ENCODE measurements at regions not wholly inside any gene's neighbourhood (a gene's known extent, or its start where the extent isn't known, plus 50 kb on each side); places are given as distances from the start of the nearest gene placed in this dataset.

DNA sequence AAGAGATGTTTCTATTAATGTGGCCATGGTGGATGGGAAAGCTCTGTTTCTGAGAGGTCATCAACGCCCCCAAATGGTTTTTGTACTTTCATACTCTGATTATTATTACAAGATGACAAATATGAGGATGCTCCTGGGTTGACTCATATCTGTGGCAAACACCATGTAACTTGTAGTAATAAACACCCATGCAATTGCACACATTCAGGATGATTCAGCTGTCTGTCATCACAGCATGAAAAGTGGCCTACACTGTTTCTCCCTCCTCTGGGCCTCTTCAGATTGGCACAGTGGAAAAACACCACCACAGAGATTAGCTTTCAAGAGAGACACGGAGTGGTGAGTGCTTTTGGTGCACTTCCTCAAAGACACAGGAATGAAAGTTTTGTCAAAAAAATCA lies 85.4 kb downstream of the MTNR1B start:
- TF ChIP-seq, protein P1, sequence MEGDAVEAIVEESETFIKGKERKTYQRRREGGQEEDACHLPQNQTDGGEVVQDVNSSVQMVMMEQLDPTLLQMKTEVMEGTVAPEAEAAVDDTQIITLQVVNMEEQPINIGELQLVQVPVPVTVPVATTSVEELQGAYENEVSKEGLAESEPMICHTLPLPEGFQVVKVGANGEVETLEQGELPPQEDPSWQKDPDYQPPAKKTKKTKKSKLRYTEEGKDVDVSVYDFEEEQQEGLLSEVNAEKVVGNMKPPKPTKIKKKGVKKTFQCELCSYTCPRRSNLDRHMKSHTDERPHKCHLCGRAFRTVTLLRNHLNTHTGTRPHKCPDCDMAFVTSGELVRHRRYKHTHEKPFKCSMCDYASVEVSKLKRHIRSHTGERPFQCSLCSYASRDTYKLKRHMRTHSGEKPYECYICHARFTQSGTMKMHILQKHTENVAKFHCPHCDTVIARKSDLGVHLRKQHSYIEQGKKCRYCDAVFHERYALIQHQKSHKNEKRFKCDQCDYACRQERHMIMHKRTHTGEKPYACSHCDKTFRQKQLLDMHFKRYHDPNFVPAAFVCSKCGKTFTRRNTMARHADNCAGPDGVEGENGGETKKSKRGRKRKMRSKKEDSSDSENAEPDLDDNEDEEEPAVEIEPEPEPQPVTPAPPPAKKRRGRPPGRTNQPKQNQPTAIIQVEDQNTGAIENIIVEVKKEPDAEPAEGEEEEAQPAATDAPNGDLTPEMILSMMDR (IDR thresholded peaks at IDR 0.05; ENCODE audit: borderline replicate concordance, extremely low read depth, insufficient read depth) = no peak
- no peaks in the 10 kb centered on the region for H3K4me1 ChIP-seq (ENCODE audit: control insufficient read depth in 2 of 3, insufficient read depth in 2 of 3, low read depth in 1 of 3, low read length in 3 of 3)
- H3K9ac ChIP-seq (ENCODE audit: low read length in 3 of 3) = no peak overlapping the region
- H3K36me3 ChIP-seq (ENCODE audit: control insufficient read depth in 2 of 3, insufficient read depth in 3 of 3, low read length in 3 of 3) = no peaks in the 10 kb centered on the region
- intact Hi-C loops (cut with DNase I) = no loop called here
- H3K27me3 ChIP-seq (ENCODE audit: control insufficient read depth, insufficient read depth, low read length) = no peaks in the 10 kb centered on the region
- FAIRE-seq (no peak), DNase-seq (no peak)
- no peak overlapping the region for H3K4me3 ChIP-seq (ENCODE audit: low read length in 3 of 3)
- no peak overlapping the region for H3K27ac ChIP-seq (ENCODE audit: low read depth in 2 of 2, low read length in 2 of 2)
- H3K9me3 ChIP-seq (ENCODE audit: control insufficient read depth in 2 of 3, insufficient read depth in 1 of 3, low read length in 3 of 3) = no peaks in the 10 kb centered on the region

DNA sequence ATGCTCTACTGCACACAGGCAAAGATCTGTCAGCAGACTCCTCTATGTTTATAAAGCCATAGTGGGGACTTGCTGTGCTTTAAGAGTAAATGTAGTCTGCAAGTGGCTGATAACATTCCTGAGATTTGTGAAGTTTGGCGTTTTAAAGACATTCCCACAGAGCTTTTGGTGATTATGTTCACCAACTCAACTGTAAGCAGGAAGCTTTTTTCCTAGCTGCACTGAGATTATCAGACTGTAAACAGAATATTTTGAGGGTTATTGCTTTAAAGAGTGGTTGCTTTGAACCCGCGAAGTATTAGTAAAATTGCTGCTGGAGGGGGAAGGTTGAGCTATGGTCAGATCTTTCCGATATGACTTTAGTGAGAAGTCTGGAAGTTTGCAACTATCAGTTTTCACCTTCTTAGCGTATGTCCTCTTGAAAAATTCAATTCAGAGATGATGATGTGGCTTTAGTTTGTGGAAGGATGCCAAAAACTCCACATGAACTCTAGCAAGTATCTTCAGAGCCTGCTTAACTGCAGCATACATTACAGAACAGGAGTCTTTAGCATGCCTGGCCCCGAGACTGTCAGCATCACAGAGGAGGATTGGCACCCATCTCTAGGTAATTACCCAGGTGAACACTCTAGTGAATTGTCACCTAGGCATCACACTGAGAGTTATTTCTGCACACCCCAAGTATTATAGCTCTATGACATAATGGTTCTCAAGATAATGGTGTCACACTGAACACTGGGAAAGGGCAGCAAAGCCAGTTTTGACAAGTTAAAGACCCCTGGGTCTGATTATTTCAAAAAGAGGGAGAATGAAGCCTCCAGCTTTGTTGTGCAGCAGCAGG lies 89.9 kb downstream of the MTNR1B start:
- H3K9me3 ChIP-seq (ENCODE audit: control insufficient read depth in 2 of 3, insufficient read depth in 1 of 3, low read length in 3 of 3) = no peaks in the 10 kb centered on the region
- no peaks in the 10 kb centered on the region for H3K36me3 ChIP-seq (ENCODE audit: control insufficient read depth in 2 of 3, insufficient read depth in 3 of 3, low read length in 3 of 3)
- no peak overlapping the region for H3K27ac ChIP-seq (ENCODE audit: low read depth in 2 of 2, low read length in 2 of 2)
- intact Hi-C loops (cut with DNase I) = no loop called here
- H3K4me1 ChIP-seq (ENCODE audit: control insufficient read depth in 2 of 3, insufficient read depth in 2 of 3, low read depth in 1 of 3, low read length in 3 of 3) = no peaks in the 10 kb centered on the region
- H3K27me3 ChIP-seq (ENCODE audit: control insufficient read depth, insufficient read depth, low read length) = no peaks in the 10 kb centered on the region
- FAIRE-seq = no peak
- no peak overlapping the region for H3K4me3 ChIP-seq (ENCODE audit: low read length in 3 of 3)
- TF ChIP-seq, protein P1 (IDR thresholded peaks at IDR 0.05; ENCODE audit: borderline replicate concordance, extremely low read depth, insufficient read depth) = no peak
- DNase-seq = peak in 2 of 5 donors; percentile 29 to 39
- no peak overlapping the region for H3K9ac ChIP-seq (ENCODE audit: low read length in 3 of 3)

DNA sequence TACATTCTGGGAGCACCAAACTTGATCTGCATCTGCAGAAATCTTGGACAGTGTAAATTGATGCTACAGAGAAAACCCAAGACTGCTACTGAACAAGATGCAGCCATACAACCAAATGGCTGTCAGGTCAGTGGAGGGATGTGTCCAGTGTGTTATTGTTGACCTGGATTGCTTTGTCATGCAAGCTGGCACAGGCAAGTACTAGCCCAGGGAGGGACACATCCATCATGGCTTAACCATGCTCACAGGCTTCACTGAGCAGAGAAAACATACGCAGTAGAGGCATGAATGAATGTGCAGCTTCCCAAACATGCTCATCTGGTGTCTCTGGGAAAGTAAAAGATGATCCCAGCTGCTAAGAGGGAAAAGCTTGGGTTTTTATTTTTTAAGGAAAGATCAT lies 93.6 kb downstream of the MTNR1B start:
- DNase-seq = peak in 4 of 5 donors; percentile 40 to 58 (median 48)
- Histone ChIP-seq H3K9ac (ENCODE audit: low read length in 3 of 3) (no peak overlapping the region), H3K36me3 (ENCODE audit: control insufficient read depth in 2 of 3, insufficient read depth in 3 of 3, low read length in 3 of 3) (no peaks in the 10 kb centered on the region), H3K4me3 (ENCODE audit: low read length in 3 of 3) (no peak overlapping the region), H3K9me3 (ENCODE audit: control insufficient read depth in 2 of 3, insufficient read depth in 1 of 3, low read length in 3 of 3) (no peaks in the 10 kb centered on the region), H3K4me1 (ENCODE audit: control insufficient read depth in 2 of 3, insufficient read depth in 2 of 3, low read depth in 1 of 3, low read length in 3 of 3) (no peaks in the 10 kb centered on the region), H3K27me3 (ENCODE audit: control insufficient read depth, insufficient read depth, low read length) (no peaks in the 10 kb centered on the region), H3K27ac (ENCODE audit: low read depth in 2 of 2, low read length in 2 of 2) (no peak overlapping the region)
- TF ChIP-seq, protein P1 (IDR thresholded peaks at IDR 0.05; ENCODE audit: borderline replicate concordance, extremely low read depth, insufficient read depth) = no peak
- intact Hi-C loops (cut with DNase I) = no loop called here
- FAIRE-seq = no peak
